Kidney (tissue), 13 donors: ENCODE measurements at regions not wholly inside any gene's neighbourhood (a gene's known extent, or its start where the extent isn't known, plus 50 kb on each side); places are given as distances from the start of the nearest gene placed in this dataset.

ENCODE experiments used
- DNase-seq, 5 donors: peaks; one replicate each; pipeline ENCODE4 v3.0.0-alpha.2; 2013 to 2020
- FAIRE-seq: peaks from 2 replicates; lab custom pipeline; 2012; peaks lifted over from hg19 to GRCh38; lab: Jason Lieb, UNC
- H3K27ac ChIP-seq, 2 donors: one replicate each; pipeline ENCODE4 v1.7.0; 2013; ENCODE audit warnings: low read depth in 2 of 2, low read length in 2 of 2, inconsistent platforms in 1 of 2
- H3K27me3 ChIP-seq: one replicate; pipeline ENCODE4 v1.7.1; 2013; ENCODE audit warnings: low read length, inconsistent platforms; ENCODE audit not compliant: control insufficient read depth, insufficient read depth
- H3K36me3 ChIP-seq, 3 donors: one replicate each; pipeline versions ENCODE4 v1.7.0 to v1.7.1; 2013; ENCODE audit warnings: low read length in 3 of 3, control low read depth in 1 of 3, inconsistent platforms in 1 of 3; ENCODE audit not compliant: insufficient read depth in 3 of 3, control insufficient read depth in 2 of 3
- H3K4me1 ChIP-seq, 3 donors: one replicate each; pipeline versions ENCODE4 v1.7.0 to v1.7.1; 2013; ENCODE audit warnings: low read length in 3 of 3, inconsistent platforms in 1 of 3, low read depth in 1 of 3; ENCODE audit not compliant: control insufficient read depth in 2 of 3, insufficient read depth in 2 of 3
- H3K4me3 ChIP-seq, 3 donors: one replicate each; pipeline versions ENCODE4 v1.7.0 to v1.8.1; 2013; ENCODE audit warnings: low read length in 3 of 3, control low read depth in 1 of 3, inconsistent platforms in 1 of 3
- H3K9ac ChIP-seq, 3 donors: one replicate each; pipeline versions ENCODE4 v1.7.0 to v1.7.1; 2013; ENCODE audit warnings: low read length in 3 of 3, control low read depth in 1 of 3, inconsistent platforms in 1 of 3
- H3K9me3 ChIP-seq, 3 donors: one replicate each; pipeline versions ENCODE4 v1.7.0 to v1.7.1; 2013; ENCODE audit warnings: low read length in 3 of 3, control low read depth in 1 of 3, inconsistent platforms in 1 of 3; ENCODE audit not compliant: control insufficient read depth in 2 of 3, insufficient read depth in 1 of 3
- intact Hi-C: fragments of 100-400 bp; cut with DNase I; formaldehyde crosslinking; loops from one replicate; pipeline ENCODE4 v1.11.1; 2022
- TF ChIP-seq, protein P1 (sequence below): IDR thresholded peaks from 3 replicates; pipeline ENCODE4 v1.5.1; 2012; ENCODE audit warnings: mild to moderate bottlenecking, moderate library complexity, borderline replicate concordance; ENCODE audit not compliant: insufficient read depth; ENCODE audit errors: extremely low read depth
- donor health status: control.
- donor health status: control.
- donor health status: control.
- donor health status: control.
- donor health status: control.
- donor health status: DM: yes; HTN: yes; CAD: no.
- donor health status: Normal renal cell carcinoma (clear cell type).

DNA sequence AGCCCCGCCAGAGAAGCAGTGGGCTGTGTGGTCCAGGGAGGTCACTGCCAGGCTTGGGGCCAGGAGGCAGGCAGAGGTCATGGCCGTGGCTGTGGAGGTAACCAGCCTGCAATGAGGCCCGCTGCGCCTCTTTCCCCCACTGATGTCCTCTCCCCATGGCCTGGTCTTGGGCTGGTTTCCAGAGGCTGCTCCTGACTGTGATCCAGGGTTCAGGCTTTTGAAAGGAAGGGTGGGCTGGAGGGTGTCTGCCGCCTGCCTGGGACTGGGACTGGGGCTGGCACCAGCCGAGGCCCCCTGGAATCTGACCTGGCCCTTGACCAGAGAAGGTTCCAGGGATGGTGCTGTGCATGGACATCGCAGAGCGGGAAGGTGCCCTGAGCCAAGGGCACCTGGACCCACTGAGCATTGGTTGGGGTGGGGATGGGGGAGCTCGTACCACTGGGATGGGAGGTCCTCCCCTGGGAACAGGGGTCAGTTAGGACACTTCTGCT lies 59.6 kb upstream of the THY1 start:
- no peaks in the 10 kb centered on the region for H3K27me3 ChIP-seq
- intact Hi-C loops = loop anchor here (10.0 kb wide), 1 partner anchor 252 kb away; no protein-coding TSS in a partner anchor
- DNase-seq (peak in 1 of 5 donors; percentile 24), FAIRE-seq (no peak)
- no peak overlapping the region for H3K27ac ChIP-seq
- no peak overlapping the region for H3K4me3 ChIP-seq
- TF ChIP-seq, protein P1, sequence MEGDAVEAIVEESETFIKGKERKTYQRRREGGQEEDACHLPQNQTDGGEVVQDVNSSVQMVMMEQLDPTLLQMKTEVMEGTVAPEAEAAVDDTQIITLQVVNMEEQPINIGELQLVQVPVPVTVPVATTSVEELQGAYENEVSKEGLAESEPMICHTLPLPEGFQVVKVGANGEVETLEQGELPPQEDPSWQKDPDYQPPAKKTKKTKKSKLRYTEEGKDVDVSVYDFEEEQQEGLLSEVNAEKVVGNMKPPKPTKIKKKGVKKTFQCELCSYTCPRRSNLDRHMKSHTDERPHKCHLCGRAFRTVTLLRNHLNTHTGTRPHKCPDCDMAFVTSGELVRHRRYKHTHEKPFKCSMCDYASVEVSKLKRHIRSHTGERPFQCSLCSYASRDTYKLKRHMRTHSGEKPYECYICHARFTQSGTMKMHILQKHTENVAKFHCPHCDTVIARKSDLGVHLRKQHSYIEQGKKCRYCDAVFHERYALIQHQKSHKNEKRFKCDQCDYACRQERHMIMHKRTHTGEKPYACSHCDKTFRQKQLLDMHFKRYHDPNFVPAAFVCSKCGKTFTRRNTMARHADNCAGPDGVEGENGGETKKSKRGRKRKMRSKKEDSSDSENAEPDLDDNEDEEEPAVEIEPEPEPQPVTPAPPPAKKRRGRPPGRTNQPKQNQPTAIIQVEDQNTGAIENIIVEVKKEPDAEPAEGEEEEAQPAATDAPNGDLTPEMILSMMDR = no peak
- H3K9ac ChIP-seq = no peak overlapping the region
- no peaks in the 10 kb centered on the region for H3K9me3 ChIP-seq
- no peaks in the 10 kb centered on the region for H3K36me3 ChIP-seq
- no peaks in the 10 kb centered on the region for H3K4me1 ChIP-seq

DNA sequence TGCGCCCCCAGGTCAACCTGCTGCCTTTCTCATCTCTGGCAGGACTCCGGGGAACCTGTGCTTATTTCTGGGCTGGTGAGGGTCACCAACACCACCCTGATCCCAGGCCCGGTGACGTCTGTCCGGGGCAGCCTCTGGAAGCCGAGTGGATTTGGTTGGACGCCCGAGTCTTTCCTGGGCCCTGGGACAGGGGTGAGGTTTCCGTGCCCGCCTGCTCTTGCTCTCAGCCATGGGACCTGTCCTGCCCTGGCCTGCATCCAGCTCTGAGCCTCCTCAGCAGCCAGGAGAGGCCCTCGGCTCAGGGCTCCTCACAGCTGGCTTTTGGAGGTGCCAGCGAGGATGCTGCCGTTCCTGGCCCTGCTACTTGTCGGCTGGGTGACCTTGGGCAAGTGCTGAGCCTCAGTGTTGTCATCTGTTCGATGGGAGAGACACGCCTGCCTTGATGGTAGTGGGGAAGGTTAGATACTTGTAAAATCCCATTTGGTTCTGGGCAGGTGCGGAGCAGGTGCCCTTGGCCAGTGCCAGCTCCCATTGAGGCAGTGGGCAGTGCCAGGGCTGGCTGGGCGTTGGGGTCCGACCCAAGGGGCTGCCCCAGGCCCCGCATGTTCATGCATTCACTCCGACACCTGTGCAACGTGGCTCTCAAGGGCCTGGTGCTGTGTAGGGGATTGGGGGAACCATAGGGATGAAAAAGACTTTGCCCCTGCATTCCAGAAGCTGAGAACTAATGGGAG lies 58.9 kb upstream of the THY1 start:
- no peaks in the 10 kb centered on the region for H3K9me3 ChIP-seq
- no peak for FAIRE-seq
- H3K27me3 ChIP-seq = no peaks in the 10 kb centered on the region
- no peaks in the 10 kb centered on the region for H3K4me1 ChIP-seq
- H3K9ac ChIP-seq = no peak overlapping the region
- H3K36me3 ChIP-seq = no peaks in the 10 kb centered on the region
- DNase-seq = no peak
- no peak overlapping the region for H3K27ac ChIP-seq
- TF ChIP-seq, protein P1 = no peak
- intact Hi-C loops = loop anchor here (10.0 kb wide), 1 partner anchor 253 kb away; no protein-coding TSS in a partner anchor
- peak overlapping the region in 1 of 3 donors; percentile 15 for H3K4me3 ChIP-seq

DNA sequence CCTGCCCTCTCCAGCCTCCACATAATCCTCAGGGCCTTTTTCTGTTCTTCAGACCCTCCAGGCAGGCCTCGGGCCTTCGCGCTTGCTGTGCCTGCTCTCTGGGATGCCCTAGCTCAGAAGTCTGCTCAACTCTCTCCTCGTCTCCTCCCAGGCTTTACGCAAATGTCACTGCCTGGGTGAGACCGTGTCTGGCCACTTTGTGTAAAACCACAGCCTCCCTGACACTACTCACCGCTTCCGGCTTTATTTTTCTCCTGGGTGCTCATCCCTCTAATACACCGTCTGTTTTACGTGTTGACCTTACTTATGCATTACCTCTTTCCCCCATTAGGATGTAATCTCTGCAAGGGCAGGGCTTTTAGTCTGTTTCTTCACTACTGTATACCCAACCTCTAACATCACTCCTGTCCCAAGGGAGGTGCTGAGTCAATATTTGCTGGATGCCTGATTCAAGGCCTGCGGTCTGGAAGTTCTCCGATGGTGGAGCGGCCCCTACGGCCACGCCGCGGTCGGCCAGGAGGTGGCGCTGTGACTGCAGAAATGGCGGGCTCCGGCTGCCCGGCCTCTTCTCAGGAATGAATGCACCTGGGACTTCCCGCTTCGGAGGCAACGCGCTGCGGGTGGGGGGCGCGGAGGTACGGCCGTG lies 58.2 kb upstream of the THY1 start:
- FAIRE-seq (no peak), DNase-seq (peak; percentile 73 to 90 (median 80))
- Histone ChIP-seq H3K9me3 (no peaks in the 10 kb centered on the region), H3K4me3 (peak overlapping the region in 1 of 3 donors; percentile 15), H3K27me3 (no peaks in the 10 kb centered on the region), H3K36me3 (no peaks in the 10 kb centered on the region), H3K4me1 (no peaks in the 10 kb centered on the region), H3K27ac (no peak overlapping the region), H3K9ac (peak overlapping the region in 1 of 3 donors; percentile 24)
- TF ChIP-seq, protein P1 = peak; percentile 97
- intact Hi-C loops = loop anchor here (10.0 kb wide), 1 partner anchor 254 kb away; no protein-coding TSS in a partner anchor
